Esophagus muscularis mucosa (tissue), 4 donors: ENCODE measurements at regions not wholly inside any gene's neighbourhood (a gene's known extent, or its start where the extent isn't known, plus 50 kb on each side); places are given as distances from the start of the nearest gene placed in this dataset.

Experiments used
- DNase-seq: peaks from one replicate; pipeline ENCODE4 v3.0.0-alpha.2; 2017; ENCODE audit errors: extremely low spot score
- H3K27ac ChIP-seq, 4 donors: fragments of 200-600 bp; sonication (generic); replicated peaks in 1 of 4; 1 replicate in 3 of 4; 2 replicates in 1 of 4; pipeline ENCODE4 v1.5.1; 2016 to 2019; ENCODE audit warnings: mild to moderate bottlenecking in 1 of 4
- H3K27me3 ChIP-seq, 4 donors: fragments of 200-600 bp; sonication (generic); one replicate each; pipeline versions ENCODE4 v1.5.1 to v1.6.0; 2016 to 2019
- H3K36me3 ChIP-seq, 4 donors: fragments of 200-600 bp; sonication (generic); one replicate each; pipeline ENCODE4 v1.5.1; 2016 to 2019
- H3K4me1 ChIP-seq, 4 donors: fragments of 200-600 bp; sonication (generic); one replicate each; pipeline ENCODE4 v1.5.1; 2016 to 2019
- H3K4me3 ChIP-seq, 4 donors: fragments of 200-600 bp; sonication (generic); 1 replicate in 2 of 4; 2 replicates in 2 of 4; pipeline ENCODE4 v1.5.1; 2016 to 2019; ENCODE audit warnings: mild to moderate bottlenecking in 4 of 4, moderate library complexity in 1 of 4
- H3K9me3 ChIP-seq, 4 donors: fragments of 200-600 bp; sonication (generic); 1 replicate in 3 of 4; 2 replicates in 1 of 4; pipeline ENCODE4 v1.5.1; 2016 to 2019
- EP300 ChIP-seq: sonication (generic); formaldehyde crosslinking; IDR thresholded peaks from one replicate; pipeline ENCODE4 v1.6.1; 2017; ENCODE audit warnings: antibody characterized with exemption
- POLR2A ChIP-seq: fragments of 450-650 bp; IDR thresholded peaks from one replicate; pipeline ENCODE4 v1.6.1; 2017; ENCODE audit warnings: antibody characterized with exemption, moderate library complexity, mild to moderate bottlenecking, low read depth
- POLR2AphosphoS5 ChIP-seq, 2 donors: sonication (generic); formaldehyde crosslinking; IDR thresholded peaks; one replicate each; pipeline ENCODE4 v1.6.1; 2017; ENCODE audit warnings: antibody characterized with exemption in 2 of 2
- WGBS: methylation state at CpG from one replicate; pipeline ENCODE4 v1.1.5; 2018; 5-methylcytosine and 5-hydroxymethylcytosine counted together
- intact Hi-C: fragments of 100-400 bp; cut with DNase I; formaldehyde crosslinking; loops from one replicate; pipeline ENCODE4 v1.15.1; 2023
- TF ChIP-seq, protein P1 (sequence below), 3 experiments: fragments of 200-600 bp in 2 of 3; fragments of 450-650 bp in 1 of 3; sonication (generic) in 2 of 3; IDR thresholded peaks; one replicate each; pipeline ENCODE4 v1.5.1; 2017 to 2019; ENCODE audit warnings: antibody characterized with exemption in 3 of 3, mild to moderate bottlenecking in 2 of 3, moderate library complexity in 1 of 3

DNA sequence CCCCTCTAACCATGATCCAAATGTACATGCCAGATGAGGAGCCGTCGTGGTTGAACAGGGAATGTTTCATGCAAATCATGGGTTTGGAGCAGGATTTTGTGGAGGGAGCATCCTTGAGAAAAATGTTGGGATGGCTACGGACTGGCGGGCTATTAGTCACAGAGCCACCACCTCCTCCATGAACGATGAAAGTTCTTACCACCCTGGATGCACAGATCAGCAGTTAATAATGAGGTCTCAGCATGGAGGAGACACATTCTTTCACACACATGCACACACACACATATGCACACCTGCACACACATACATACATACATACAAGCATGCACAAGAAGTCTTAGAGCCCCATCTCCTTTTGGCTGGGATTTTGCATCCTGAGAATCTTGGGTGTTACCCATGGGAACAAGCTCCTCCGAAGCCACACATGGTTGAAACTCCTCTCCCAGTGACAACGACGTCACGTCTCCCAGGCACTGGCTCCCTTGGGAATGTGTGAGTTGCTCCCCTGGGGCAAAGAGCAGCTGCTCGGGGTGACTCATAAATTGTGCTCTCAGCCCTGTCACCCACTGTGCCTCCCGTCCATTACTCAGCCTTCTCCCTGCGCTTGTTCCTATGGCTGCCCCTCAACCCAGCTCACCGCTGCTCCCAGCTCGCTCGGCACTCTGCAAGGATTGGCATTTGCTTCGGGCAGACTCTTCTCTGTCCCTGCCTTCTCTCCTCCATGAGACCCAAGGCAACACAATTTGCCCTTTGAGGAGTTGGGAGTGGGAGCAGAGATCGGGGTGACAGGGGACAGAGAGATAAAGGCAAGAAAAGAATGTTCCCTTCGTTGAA lies 344.6 kb downstream of the SOX9 start:
- TF ChIP-seq POLR2A (no peak), POLR2AphosphoS5 (IDR thresholded peaks at IDR 0.05) (no peak), EP300 (no peak)
- TF ChIP-seq, protein P1, sequence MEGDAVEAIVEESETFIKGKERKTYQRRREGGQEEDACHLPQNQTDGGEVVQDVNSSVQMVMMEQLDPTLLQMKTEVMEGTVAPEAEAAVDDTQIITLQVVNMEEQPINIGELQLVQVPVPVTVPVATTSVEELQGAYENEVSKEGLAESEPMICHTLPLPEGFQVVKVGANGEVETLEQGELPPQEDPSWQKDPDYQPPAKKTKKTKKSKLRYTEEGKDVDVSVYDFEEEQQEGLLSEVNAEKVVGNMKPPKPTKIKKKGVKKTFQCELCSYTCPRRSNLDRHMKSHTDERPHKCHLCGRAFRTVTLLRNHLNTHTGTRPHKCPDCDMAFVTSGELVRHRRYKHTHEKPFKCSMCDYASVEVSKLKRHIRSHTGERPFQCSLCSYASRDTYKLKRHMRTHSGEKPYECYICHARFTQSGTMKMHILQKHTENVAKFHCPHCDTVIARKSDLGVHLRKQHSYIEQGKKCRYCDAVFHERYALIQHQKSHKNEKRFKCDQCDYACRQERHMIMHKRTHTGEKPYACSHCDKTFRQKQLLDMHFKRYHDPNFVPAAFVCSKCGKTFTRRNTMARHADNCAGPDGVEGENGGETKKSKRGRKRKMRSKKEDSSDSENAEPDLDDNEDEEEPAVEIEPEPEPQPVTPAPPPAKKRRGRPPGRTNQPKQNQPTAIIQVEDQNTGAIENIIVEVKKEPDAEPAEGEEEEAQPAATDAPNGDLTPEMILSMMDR (IDR thresholded peaks at IDR 0.05), result no peak
- 63% methylated on average over 18 of the region's 18 CpGs for WGBS

DNA sequence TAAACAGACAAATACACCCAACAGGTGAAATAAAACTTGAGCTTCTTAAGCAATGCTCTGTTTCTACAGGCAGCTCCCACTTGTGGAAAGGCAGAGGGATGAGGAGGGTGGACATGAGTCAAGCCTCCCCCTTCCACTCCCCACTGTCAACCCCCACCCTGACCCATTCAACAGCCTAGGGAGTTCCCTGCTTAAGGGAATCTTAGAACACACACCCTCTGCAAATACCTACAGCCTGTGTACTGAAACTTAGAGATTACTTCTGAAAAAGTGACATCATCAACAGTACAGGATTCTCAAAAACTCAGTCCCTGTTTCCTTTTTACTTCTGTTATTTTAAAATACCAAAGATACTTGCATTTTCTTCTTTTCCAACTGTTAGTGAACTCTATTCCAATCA lies 345.4 kb downstream of the SOX9 start:
- H3K4me1 ChIP-seq, result no peaks in the 10 kb centered on the region
- no peak overlapping the region for H3K4me3 ChIP-seq
- H3K27ac ChIP-seq, result no peak overlapping the region
- DNase-seq, result no peak
- peaks cover 0 to 3% (median 0%) of the 10 kb centered on the region in 4 donors for H3K27me3 ChIP-seq
- no peak for TF ChIP-seq POLR2AphosphoS5 (IDR thresholded peaks at IDR 0.05)
- TF ChIP-seq POLR2A, result no peak
- TF ChIP-seq EP300, result no peak
- TF ChIP-seq, protein P1 (IDR thresholded peaks at IDR 0.05), result no peak
- intact Hi-C loops, result no loop called here
- H3K36me3 ChIP-seq, result no peaks in the 10 kb centered on the region
- no peaks in the 10 kb centered on the region for H3K9me3 ChIP-seq

More for the DNA sequence above, 344.6 kb downstream of the SOX9 start:
- no peaks in the 10 kb centered on the region for H3K36me3 ChIP-seq
- no peaks in the 10 kb centered on the region for H3K9me3 ChIP-seq
- no peak overlapping the region for H3K27ac ChIP-seq
- peaks cover 0 to 3% (median 0%) of the 10 kb centered on the region in 4 donors for H3K27me3 ChIP-seq
- no peak overlapping the region for H3K4me3 ChIP-seq
- no peak for DNase-seq
- intact Hi-C loops, result no loop called here
- H3K4me1 ChIP-seq, result no peaks in the 10 kb centered on the region

DNA sequence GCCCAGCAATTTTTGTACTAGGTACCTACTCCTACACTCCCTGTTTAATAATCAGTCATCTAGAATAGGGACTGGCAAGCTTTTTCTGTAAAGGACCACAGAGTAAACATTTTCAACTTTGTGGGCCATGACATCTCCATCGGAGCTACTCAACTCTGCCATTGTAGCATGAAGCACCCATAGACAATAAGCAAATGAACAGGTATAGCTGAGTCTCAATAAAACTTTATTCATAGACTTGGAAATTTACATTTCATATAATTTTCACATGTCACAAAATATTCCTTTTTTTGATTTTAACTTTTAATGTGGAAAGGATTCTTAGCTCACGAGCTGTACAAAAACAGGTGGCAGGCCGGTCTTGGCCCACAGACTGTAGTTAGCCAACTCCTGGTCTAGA lies 345.8 kb downstream of the SOX9 start:
- no peak overlapping the region for H3K27ac ChIP-seq
- H3K9me3 ChIP-seq, result no peaks in the 10 kb centered on the region
- WGBS, result 99% methylated on average over 3 of the region's 3 CpGs
- H3K36me3 ChIP-seq, result no peaks in the 10 kb centered on the region
- intact Hi-C loops, result no loop called here
- TF ChIP-seq, protein P1 (IDR thresholded peaks at IDR 0.05), result no peak
- TF ChIP-seq POLR2A (no peak), EP300 (no peak), POLR2AphosphoS5 (IDR thresholded peaks at IDR 0.05) (no peak)
- peaks cover 0 to 3% (median 0%) of the 10 kb centered on the region in 4 donors for H3K27me3 ChIP-seq
- no peak overlapping the region for H3K4me3 ChIP-seq
- no peak for DNase-seq
- no peaks in the 10 kb centered on the region for H3K4me1 ChIP-seq

DNA sequence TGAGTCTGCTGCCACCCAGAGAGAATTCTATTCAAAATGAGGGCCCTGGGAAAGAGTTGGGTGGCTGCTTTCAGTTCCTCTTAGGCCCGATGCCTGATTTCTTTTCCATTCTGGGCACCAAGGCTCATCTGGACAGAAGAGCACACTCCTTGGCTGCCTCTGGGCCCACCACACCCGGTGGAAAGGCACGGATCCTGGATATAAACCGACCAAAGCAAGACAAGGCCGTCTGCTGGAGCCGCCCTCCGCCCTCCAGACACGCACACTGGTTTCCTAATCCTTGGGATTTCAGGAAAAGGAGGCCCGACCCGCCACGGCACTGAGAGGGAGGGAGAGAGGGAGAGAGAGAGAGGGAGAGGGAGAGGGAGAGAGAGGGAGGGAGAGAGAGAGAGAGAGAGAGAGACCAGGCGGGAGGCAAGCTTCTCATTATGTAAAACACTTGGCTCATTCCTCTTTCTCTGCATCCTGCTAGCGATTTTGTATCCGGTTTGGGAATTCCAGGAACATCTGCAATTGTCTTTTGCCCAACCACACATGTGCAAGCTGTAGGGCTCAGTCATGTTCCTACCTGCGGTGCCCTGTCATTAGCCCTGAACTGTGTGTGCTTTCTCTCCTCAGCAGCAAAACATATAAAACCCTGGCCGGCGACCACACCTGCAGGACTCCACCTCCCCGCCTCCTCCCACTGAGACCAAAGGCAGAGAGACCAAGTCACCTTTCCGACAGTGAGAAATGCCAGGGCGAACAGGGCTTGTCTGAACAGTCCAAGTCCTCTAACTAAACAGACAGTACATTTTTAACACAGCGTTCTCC lies 347.2 kb downstream of the SOX9 start:
- Histone ChIP-seq H3K36me3 (no peaks in the 10 kb centered on the region), H3K9me3 (no peaks in the 10 kb centered on the region), H3K27ac (no peak overlapping the region), H3K27me3 (peaks cover 0 to 7% (median 0%) of the 10 kb centered on the region in 4 donors), H3K4me3 (no peak overlapping the region), H3K4me1 (no peaks in the 10 kb centered on the region)
- intact Hi-C loops, result no loop called here
- TF ChIP-seq EP300, result no peak
- TF ChIP-seq, protein P1 (IDR thresholded peaks at IDR 0.05), result no peak
- TF ChIP-seq POLR2A, result no peak
- WGBS, result 42% methylated on average over 21 of the region's 21 CpGs
- no peak for DNase-seq
